ENCODE measurements at regions not wholly inside any gene's neighbourhood (a gene's known extent, or its start where the extent isn't known, plus 50 kb on each side); places are given as distances from the start of the nearest gene placed in this dataset.

GRCh38 chr17:71257096-71257495 is 863.7 kb upstream of the SOX9 start:
- TF ChIP-seq CTCF (conservative IDR thresholded peaks at IDR 0.05 in 1 of 2, IDR thresholded peaks at IDR 0.05 in 1 of 2; ENCODE audit: extremely low read depth in 1 of 2, insufficient read depth in 1 of 2, low read depth in 1 of 2, low read length in 2 of 2) (no peak), EZH2 (IDR thresholded peaks at IDR 0.05; ENCODE audit: borderline replicate concordance, low read length) (no peak)

Measured in mammary epithelial cell (primary cell).